NCI-H82 treated with DMSO at 0.1 percent for 48 hours (cell line): ENCODE measurements at regions not wholly inside any gene's neighbourhood (a gene's known extent, or its start where the extent isn't known, plus 50 kb on each side); places are given as distances from the start of the nearest gene placed in this dataset.
"Not testable (repeated sequence)": the region's sequence is repeated elsewhere in the genome, so short reads cannot be mapped to it uniquely, and the experiment has no call there.

Experiments
- DNase-seq: peaks from one replicate; lab custom pipeline; 2025; ENCODE audit not compliant: unreplicated experiment; lab: John Stamatoyannopoulos, UW

- DNase-seq = no peak
Measured at GRCh38 chr12:43255522-43256111, 296.4 kb downstream of the ADAMTS20 start.

DNA sequence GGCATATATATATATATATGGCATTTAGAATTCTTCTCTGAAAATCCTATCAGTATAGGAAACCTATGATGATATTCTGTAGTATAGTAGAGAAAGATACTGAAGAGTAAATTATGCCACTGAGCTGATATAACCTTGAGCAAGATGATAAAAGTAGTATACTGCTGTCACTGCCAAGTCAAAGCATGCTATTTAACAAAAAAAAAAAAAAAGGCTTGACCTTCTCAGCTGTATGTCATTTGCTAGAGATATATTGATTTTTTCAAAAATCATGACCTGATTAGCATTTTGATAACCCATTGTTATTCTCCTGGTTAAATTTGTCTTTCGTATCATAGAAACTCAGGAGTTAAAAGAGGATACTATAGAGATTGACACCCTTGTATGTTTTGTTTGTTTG lies 299.4 kb downstream of the ADAMTS20 start:
- DNase-seq = no peak

- no peak for DNase-seq
Measured at GRCh38 chr12:43245947-43246346, 306.1 kb downstream of the ADAMTS20 start.

- DNase-seq = no peak
Measured at GRCh38 chr12:43241986-43242385, 310.0 kb downstream of the ADAMTS20 start.

DNA sequence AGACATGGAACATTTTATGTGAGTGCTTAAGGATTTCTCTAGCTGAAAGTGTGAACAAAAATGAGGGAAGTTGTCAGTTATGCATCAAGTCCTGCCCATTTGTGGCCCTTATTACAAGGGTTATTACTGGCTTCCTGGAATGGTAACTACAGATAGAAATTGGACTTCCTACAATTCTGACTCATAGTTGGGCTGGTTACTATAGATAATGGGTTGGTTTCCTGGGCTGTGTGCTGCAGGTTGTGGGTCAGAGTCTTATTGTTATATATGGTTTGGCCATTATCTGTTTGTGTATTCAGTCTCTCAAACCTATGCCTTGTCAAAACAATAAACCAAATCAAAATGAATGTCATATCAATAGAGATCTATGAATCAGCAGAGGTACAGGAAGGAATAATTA lies 313.7 kb downstream of the ADAMTS20 start:
- DNase-seq = no peak

DNA sequence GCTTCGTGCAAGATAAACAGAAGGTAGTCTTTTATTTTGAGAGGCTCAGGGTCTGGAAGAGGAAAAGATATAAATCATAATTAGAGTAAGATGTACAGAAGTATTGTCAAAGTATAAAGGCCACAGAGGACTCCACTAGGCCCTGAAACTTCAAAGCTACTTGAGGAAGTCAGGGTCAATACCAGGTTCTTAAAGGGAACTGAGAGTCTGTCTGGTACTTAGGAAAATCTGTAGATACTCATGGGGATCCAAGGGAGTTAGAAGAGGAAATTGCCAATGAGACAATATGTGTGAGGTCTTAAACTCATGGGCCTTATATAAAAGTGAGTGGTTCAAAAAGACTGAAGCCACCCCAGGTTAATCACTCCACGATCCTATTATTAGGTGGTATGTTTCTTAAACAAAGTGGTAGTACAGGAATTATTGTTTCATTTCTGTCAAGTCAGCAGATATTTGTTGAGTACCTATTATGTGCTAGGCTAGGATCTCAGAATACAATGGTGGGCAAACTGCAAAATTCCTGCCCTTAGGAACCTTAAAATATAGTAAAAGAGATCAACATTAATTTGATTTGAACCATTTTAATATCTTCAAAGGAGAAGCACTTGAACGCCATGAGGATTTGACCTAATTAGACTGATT lies 314.6 kb downstream of the ADAMTS20 start:
- DNase-seq = no peak

- DNase-seq = no peak
Measured at GRCh38 chr12:43235721-43236120, 316.3 kb downstream of the ADAMTS20 start.

GRCh38 chr12:43233861-43234260 lies 318.1 kb downstream of the ADAMTS20 start:
- no peak for DNase-seq

DNA sequence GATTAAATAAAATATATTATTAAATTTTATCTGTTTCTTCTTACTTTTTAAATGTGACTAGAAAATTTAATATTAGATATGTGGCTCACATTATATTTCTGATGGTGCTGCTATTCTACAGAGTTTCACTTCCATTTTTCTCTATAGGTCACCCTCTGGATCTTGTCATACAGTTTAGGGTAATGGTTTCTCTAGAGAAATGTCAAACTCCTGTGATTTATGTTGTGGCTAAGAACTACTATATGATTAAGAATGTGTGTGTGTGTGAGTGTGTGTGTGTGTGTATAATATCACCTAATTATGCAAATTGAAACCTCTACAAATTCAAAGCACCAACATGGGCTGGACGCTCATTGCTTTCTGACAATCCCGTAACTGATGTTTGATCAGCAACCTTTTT lies 325.9 kb downstream of the ADAMTS20 start:
- no peak for DNase-seq

DNA sequence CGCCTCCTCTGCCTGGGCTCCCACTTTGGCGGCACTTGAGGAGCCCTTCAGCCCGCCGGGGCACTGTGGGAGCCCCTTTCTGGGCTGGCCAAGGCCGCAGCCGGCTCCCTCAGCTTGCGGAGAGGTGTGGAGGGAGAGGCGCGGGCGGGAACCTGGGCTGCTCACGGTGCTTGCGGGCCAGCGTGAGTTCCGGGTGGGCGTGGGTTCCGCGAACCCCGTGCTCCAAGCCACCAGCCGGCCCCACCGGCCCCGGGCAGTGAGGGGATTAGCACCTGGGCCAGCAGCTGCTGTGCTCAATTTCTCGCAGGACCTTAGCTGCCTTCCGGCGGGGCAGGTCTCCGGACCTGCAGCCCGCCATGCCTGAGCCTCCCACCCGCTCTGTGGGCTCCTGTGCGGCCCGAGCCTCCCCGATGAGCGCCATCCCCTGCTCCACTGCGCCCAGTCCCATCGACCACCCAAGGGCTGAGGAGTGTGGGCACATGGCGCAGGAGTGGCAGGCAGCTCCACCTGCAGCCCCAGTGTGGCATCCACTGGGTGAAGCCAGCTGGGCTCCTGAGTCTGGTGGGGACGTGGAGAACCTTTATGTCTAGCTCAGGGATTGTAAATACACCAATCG lies 327.7 kb downstream of the ADAMTS20 start:
- DNase-seq = not testable (repeated sequence)

DNA sequence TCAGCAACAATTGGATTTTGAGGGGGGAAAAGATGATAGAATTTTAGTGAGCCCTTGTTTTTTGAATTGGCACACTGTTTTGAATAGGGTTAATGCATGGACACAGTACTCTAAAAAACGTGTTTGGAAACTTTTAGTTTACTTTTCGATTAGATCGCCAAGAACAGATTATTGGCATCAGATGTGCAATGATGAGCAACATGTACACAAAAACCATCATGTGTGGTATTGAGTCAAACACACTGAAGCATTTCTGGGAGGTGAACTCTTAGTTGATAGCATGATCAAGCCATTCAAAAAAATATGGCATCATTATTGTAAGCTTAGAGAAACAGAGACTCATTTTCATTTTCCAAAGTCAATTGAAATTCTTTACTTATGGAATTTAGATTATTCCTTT lies 329.2 kb downstream of the ADAMTS20 start:
- DNase-seq = no peak

- no peak for DNase-seq
Measured at GRCh38 chr12:43221216-43221615, 330.8 kb downstream of the ADAMTS20 start.

- no peak for DNase-seq
Measured at GRCh38 chr12:43216490-43216889, 335.5 kb downstream of the ADAMTS20 start.

DNA sequence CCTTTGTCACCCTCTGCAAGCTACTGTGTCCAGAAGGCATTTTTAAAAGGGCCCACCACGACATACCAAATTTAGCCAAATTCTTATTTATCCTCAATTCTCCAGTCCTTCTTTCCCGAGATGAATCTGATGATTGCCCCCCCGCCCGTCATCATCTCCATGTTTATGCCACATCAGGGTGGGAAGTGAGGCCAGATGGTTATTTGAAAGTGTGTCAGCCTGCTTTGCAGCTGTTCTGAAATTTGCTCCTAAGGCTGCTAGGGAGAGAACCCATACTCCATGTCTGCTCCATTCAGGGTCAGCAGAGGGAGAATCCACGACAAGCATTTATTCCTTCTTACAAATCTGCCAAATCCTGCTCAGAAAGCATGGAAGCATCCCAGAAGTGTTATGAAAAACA lies 337.8 kb downstream of the ADAMTS20 start:
- DNase-seq = no peak

DNA sequence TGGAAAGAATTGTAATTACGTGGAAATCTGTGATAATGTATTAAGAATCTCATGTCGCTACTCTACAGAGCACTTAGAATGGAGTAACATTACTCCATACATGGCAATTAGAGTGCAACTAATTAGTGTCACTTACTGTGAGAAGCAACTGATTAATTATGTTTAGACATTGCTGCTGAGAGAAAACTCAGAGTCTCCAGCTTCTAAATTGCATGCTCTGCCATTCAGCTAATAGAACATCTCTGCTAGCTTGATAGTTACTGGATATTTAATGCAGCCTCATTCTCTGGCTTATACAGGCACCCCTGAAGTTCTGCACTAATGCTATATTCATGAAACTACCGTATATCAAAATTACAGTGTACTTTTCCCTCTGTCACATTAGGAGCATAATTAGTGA lies 338.4 kb downstream of the ADAMTS20 start:
- DNase-seq = no peak

GRCh38 chr12:43210485-43211192 lies 341.4 kb downstream of the ADAMTS20 start:
- DNase-seq = no peak

DNA sequence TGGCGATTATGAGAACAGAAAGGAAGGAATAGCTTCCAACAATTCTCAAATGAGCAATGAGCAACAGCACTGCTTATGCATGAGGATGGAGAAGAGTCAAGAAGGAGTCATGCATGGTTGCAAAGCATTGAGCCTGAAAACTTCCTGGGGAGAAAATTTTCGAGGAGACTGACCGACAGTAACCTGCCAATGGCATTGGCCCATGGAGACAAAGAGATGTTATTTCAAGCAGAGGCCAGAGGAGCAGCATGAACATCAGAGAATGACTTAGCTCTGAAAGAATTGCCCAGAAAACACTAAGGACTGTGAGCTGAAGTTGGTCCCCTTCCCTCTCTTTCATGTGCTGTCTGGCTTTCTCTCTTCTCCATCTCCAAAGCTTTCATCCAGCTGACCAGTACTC lies 343.4 kb downstream of the ADAMTS20 start:
- no peak for DNase-seq

DNA sequence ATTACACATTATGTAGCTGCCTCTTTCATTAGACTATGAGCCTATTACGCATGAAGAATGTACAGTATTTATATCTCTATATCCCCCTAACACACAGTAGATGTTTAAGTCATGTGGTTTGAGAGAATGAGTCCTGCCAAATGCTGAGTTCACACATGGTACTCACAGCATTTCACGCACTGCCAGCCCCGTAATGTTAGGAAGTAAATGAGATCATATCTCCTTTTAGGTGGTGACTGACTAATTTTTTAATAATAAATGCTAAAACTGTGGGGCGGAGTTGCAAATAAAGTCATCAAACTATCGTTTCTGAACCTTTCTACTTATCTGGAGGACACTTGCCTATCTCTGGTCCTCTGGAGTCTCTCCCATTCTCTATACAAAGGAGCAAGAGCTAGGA lies 343.8 kb downstream of the ADAMTS20 start:
- no peak for DNase-seq

DNA sequence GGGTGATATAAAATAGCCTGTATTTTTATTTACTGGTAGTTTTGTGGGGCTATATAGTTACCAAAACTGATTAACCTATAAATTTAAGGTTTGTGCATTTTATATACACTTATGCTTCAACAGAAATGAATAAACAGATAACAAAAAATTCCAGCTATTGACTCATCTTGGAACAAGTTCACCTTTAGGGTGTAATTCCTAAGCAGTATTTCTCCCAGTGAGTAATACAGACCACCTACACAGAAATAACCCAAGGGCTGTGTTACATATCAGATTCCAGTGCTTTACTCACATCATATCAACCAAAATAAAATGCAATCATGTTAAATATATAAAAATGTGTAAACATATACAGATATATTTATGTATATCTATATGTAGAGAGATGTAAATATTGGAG lies 345.6 kb downstream of the ADAMTS20 start:
- no peak for DNase-seq

GRCh38 chr12:43198608-43199007 lies 353.4 kb downstream of the ADAMTS20 start:
- DNase-seq = no peak

GRCh38 chr12:43196268-43196907 lies 355.6 kb downstream of the ADAMTS20 start:
- no peak for DNase-seq

DNA sequence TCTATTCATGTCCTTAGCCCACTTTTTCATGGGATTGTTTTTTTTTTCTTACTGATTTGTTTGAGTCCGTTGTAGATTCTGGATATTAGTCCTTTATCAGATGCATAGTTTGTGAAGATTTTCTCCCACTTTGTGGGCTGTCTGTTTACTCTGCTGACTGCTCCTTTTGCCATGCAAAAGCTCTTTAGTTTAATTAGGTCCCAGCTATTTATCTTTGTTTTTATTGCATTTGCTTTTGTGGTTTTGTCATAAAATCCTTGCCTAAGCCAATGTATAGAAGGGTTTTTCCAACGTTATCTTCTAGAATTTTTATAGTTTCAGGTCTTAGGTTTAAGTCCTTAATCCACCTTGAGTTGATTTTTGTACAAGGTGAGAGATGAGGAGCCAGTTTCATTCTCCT lies 358.9 kb downstream of the ADAMTS20 start:
- not testable (repeated sequence) for DNase-seq
